ENCODE measurements at regions not wholly inside any gene's neighbourhood (a gene's known extent, or its start where the extent isn't known, plus 50 kb on each side); places are given as distances from the start of the nearest gene placed in this dataset.

DNA sequence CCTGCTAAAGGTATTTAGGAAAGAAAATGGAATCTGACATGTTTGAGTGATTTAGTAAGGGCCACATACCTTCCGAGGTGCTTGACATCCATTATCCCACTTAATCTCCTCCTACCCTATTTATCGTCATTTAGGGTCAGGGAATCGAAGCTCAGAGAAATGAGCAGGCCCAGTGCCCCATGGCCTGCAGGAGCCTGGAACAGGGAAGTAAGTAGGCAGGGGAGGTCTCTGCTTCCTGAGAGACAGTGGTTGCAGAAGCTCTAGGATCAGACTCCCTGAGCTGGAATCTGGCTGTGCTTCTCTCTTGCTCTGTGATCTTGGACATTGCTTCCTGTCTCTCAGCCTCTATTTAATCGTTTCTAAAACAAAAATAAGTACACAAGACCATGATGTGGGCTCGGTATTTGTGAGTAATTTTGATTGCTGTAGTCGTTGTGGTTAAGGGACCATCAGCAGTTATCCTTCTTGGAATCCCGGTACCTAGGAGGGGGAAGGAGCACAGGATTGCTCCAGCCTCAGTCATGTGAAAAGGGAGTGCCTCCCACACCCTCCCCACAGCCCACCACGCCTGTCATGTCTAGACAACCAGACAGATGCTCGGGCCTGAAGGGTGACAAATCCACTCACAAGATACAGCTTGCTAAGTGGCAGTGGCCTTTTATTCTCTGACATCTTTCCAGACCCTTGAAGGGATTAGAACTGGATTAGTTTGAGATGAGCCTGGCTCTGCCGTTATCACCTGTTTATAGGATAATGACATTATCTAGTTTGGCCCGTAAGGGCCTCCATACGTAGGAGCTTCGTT, 169.2 kb upstream of the TSHZ3 start:
- no peak overlapping the region for H3K9ac ChIP-seq (ENCODE audit: low read depth, low read length)

DNA sequence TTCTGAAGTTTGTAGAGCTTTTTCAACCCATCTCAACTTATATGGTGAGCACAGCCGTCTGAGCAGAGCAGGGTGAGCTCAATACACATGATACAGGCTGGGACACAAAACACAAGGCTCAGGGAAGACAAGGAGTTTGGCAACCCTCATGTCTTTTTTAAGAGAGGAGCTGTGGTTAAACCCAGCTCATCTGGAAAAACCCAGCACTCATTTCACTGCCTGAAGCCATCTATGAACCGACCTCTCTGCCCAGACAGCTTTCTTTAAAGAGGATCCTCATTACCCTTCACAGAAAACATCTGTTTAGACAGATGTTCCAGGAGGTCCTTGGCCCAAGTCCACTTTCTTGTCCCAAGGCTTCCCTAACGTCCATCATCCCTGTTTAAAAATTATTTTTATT, 170.0 kb upstream of the TSHZ3 start:
- Histone ChIP-seq H3K36me3 (ENCODE audit: insufficient read depth, low read length) (no peaks in the 10 kb centered on the region), H3K9me3 (ENCODE audit: control insufficient read depth, insufficient read depth, low read length) (no peaks in the 10 kb centered on the region), H3K9ac (ENCODE audit: low read depth, low read length) (no peak overlapping the region), H3K4me1 (ENCODE audit: insufficient read depth, low read length) (peaks cover 9% of the 10 kb centered on the region)

More for the DNA sequence above, 169.2 kb upstream of the TSHZ3 start:
- no peaks in the 10 kb centered on the region for H3K36me3 ChIP-seq (ENCODE audit: insufficient read depth, low read length)
- peaks cover 9% of the 10 kb centered on the region for H3K4me1 ChIP-seq (ENCODE audit: insufficient read depth, low read length)
- H3K9me3 ChIP-seq (ENCODE audit: control insufficient read depth, insufficient read depth, low read length) = no peaks in the 10 kb centered on the region

DNA sequence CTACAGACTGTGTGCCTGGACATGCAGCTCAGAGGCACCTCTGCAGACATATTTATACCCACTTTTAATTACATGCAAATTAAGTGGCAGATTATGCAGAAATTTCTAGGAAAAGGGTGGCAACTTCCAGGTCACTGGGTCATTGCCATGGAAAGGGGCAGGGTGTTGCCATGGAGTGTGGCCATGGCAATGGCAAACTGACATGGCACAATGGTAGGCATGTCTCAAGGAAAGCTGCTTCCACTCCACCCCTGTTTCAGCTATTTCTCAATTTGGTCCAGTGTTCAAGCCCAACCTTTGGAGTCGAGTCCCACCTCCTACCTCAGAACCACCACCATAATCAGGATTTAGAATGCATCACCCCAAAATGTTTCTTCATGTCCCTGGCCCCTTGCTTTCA, 170.7 kb upstream of the TSHZ3 start:
- H3K4me1 ChIP-seq (ENCODE audit: insufficient read depth, low read length) = peaks cover 9% of the 10 kb centered on the region
- no peak overlapping the region for H3K9ac ChIP-seq (ENCODE audit: low read depth, low read length)
- no peaks in the 10 kb centered on the region for H3K36me3 ChIP-seq (ENCODE audit: insufficient read depth, low read length)
- no peaks in the 10 kb centered on the region; the same call in 1 of the 2 replicates for H3K9me3 ChIP-seq (ENCODE audit: control insufficient read depth, insufficient read depth, low read length)

DNA sequence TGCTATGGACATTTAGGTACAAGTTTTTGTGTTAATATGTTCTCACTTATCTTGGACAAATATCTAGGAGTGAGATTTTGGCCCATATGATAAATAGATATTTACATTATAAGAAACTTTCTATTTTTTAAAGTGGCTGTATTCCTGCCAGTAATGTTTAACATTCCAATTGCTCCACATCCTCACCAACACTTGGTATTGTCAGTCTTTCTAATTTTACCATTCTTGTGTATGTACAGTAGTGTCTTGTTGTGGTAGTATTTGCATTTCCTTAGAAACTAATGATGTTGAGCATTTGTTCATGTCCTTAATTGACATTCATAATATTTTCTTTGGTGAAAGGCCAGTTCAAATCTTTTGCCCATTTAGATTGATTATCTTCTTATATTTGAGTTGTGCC, 171.4 kb upstream of the TSHZ3 start:
- no peaks in the 10 kb centered on the region; the same call in 1 of the 2 replicates for H3K9me3 ChIP-seq (ENCODE audit: control insufficient read depth, insufficient read depth, low read length)
- peaks cover 9% of the 10 kb centered on the region for H3K4me1 ChIP-seq (ENCODE audit: insufficient read depth, low read length)
- H3K36me3 ChIP-seq (ENCODE audit: insufficient read depth, low read length) = no peaks in the 10 kb centered on the region
- no peak overlapping the region for H3K9ac ChIP-seq (ENCODE audit: low read depth, low read length)

DNA sequence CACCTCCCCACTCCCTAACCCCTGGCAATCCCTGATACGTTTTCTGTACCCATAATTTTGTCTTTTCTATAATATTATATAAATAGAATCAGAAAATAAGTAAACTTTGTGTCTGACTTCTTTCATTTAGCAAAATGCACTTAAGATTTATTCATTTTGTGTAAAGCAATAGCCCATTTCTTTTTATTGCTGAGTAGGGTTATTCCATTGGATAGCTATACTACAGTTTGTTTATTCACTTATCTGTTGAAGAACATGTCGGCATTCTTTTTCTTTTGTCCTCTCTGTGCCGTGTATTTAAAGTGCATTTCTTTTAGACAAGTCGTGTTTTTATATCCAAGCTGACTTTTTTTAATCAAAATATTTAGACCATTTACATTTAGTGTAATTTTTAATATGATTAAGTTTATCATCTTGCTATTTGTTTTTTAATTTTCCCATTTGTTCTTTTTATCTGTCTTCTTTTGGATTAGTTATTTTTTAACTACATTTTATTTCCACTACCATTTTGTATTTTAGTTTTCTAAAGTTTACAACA, 176.4 kb upstream of the TSHZ3 start:
- Histone ChIP-seq H3K4me1 (ENCODE audit: insufficient read depth, low read length) (no peaks in the 10 kb centered on the region; the same call in 1 of the 2 replicates), H3K36me3 (ENCODE audit: insufficient read depth, low read length) (no peaks in the 10 kb centered on the region), H3K9me3 (ENCODE audit: control insufficient read depth, insufficient read depth, low read length) (no peaks in the 10 kb centered on the region; the same call in 1 of the 2 replicates), H3K9ac (ENCODE audit: low read depth, low read length) (no peak overlapping the region)

DNA sequence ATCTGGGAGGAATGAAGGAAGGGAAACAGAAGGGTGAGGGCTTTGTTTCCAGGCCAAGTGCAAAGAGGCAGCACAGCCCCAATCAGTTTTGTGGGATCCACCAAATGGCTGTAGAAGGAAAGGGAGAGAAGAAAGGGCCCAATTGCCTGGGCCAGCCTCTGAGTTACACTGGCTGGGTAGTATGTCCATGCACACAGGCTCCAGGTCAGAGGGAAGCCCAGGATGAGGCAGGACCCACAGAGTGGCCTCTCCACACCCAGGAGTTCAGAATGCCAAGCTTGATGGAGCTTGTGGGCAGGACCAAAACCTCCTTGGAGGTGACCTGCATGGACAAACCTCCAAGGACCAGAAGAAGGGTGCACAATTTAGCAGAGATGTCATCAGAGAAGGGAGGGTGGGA, 178.2 kb upstream of the TSHZ3 start:
- Histone ChIP-seq H3K9ac (ENCODE audit: low read depth, low read length) (no peak overlapping the region), H3K36me3 (ENCODE audit: insufficient read depth, low read length) (no peaks in the 10 kb centered on the region), H3K9me3 (ENCODE audit: control insufficient read depth, insufficient read depth, low read length) (no peaks in the 10 kb centered on the region; the same call in 1 of the 2 replicates), H3K4me1 (ENCODE audit: insufficient read depth, low read length) (no peaks in the 10 kb centered on the region; the same call in 1 of the 2 replicates)

DNA sequence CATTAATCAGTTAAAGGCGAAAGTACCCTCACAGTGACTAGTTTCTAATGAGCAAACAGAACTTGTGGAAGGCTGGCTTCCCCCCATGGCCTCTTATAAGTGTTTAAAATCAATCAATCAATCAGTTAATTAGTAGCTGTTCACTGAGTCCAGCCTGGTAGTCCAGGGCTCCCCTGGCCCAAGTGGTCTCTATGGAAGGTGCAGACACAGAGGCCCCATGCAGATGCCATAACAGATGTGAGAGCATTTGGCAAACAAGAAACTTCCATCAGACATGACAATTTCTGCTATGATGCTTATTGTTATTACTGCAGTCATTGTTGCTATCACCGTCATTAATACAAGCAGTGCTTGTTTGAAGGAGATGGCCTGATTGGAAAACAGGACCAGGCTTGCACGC, 179.0 kb upstream of the TSHZ3 start:
- Histone ChIP-seq H3K9ac (ENCODE audit: low read depth, low read length) (no peak overlapping the region), H3K9me3 (ENCODE audit: control insufficient read depth, insufficient read depth, low read length) (no peaks in the 10 kb centered on the region; the same call in 1 of the 2 replicates), H3K36me3 (ENCODE audit: insufficient read depth, low read length) (no peaks in the 10 kb centered on the region), H3K4me1 (ENCODE audit: insufficient read depth, low read length) (no peaks in the 10 kb centered on the region; the same call in 1 of the 2 replicates)

DNA sequence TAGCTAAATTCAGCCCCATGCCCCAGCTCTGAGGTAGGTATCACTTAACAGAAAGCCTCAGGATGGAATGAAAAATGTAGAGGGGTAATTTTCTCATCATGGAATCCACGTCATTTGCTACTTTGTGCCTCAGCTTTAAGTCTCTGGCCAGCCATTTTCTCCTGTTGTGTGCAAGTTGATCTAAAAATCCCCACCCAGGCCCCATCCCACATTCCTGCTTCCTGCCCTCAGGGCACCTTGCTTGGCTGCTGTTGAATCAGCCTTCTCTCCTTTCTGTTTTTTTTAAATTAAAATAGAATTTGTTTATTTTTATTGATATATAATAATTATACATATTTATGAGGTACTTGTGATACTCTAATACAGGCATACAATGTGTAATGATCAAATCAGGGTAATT, 179.9 kb upstream of the TSHZ3 start:
- H3K9ac ChIP-seq (ENCODE audit: low read depth, low read length) = no peak overlapping the region
- no peaks in the 10 kb centered on the region; the same call in 1 of the 2 replicates for H3K9me3 ChIP-seq (ENCODE audit: control insufficient read depth, insufficient read depth, low read length)
- H3K36me3 ChIP-seq (ENCODE audit: insufficient read depth, low read length) = no peaks in the 10 kb centered on the region
- no peaks in the 10 kb centered on the region; the same call in 1 of the 2 replicates for H3K4me1 ChIP-seq (ENCODE audit: insufficient read depth, low read length)

DNA sequence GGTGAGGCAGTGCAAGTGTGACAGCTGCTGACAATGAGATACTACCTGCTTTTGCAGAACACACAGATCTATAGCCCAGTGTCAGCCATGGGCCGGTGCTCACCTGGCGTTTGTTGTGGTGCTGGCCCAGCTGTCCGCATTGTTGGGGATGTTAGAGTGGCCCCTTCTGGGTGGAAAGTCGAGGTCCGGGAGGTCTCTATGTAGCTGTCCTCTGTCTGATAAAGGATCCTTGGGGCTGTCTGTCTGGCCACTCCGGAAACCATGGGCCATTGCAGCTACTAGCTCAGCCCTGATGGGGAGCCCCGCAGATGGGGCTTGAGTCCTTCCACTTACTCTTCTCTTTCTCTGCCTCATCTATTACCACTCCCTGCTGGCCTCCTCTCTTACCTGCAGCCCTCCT, 181.5 kb upstream of the TSHZ3 start:
- H3K36me3 ChIP-seq (ENCODE audit: insufficient read depth, low read length) = no peaks in the 10 kb centered on the region
- H3K9ac ChIP-seq (ENCODE audit: low read depth, low read length) = no peak overlapping the region
- H3K4me1 ChIP-seq (ENCODE audit: insufficient read depth, low read length) = no peaks in the 10 kb centered on the region; the same call in 1 of the 2 replicates
- H3K9me3 ChIP-seq (ENCODE audit: control insufficient read depth, insufficient read depth, low read length) = no peaks in the 10 kb centered on the region

DNA sequence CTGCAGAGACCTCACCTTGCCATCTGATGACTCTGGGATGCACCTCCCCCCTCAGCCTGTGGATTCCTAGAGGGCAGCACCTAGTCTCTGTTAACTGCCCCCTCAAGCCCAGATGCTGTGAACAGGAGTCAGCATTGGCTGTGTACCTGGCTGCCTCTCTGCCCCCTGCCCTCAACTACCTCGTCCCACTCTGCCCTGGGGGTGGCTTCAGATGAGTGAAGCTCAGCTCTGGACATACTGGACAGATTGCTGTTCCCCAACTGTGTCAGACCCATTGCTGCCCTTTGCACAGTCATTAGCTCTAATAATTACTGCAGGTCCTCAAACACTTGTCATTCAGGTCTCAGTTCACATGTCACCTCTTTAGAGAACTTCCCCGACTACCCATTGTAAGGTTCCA, 182.1 kb upstream of the TSHZ3 start:
- Histone ChIP-seq H3K9me3 (ENCODE audit: control insufficient read depth, insufficient read depth, low read length) (no peaks in the 10 kb centered on the region), H3K4me1 (ENCODE audit: insufficient read depth, low read length) (no peaks in the 10 kb centered on the region; the same call in 1 of the 2 replicates), H3K9ac (ENCODE audit: low read depth, low read length) (no peak overlapping the region), H3K36me3 (ENCODE audit: insufficient read depth, low read length) (no peaks in the 10 kb centered on the region)

DNA sequence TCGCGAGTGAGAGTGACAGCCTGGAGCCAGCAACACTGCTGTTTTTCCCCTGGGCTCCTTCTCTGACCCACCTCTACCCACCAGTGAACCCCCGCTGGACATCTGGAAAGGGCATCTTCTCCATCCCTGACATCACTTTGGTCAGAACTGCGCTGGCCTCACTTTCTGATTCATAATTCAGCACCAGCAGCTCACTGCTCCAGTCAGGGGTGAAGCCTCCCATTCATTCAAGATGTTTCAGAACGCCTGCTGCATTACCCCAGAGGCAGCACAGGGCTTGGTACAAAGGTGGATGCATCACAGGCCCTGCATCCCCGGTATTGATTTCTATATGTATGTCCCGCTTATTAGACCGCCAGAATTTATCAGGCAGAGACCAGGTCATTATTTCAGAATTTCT, 182.8 kb upstream of the TSHZ3 start:
- H3K9me3 ChIP-seq (ENCODE audit: control insufficient read depth, insufficient read depth, low read length) = no peaks in the 10 kb centered on the region
- no peaks in the 10 kb centered on the region for H3K36me3 ChIP-seq (ENCODE audit: insufficient read depth, low read length)

DNA sequence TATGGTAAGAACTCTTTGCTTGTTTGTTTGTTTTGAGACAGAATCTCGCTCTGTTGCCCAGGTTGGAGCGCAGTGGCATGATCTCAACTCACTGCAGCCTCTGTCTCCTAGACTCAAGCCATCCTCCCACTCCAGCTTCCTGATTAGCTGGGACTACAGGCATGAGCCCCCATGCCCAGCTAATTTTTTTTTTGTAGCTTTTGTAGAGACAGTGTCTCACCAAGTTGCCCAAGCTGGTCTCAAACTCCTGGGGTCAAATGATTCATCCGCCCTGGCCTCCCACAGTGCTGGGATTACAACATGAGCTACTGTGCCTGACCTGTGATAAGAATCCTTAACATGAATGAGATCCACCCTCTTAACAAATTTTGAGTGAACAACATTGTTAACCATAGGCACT, 183.9 kb upstream of the TSHZ3 start:
- Histone ChIP-seq H3K9me3 (ENCODE audit: control insufficient read depth, insufficient read depth, low read length) (no peaks in the 10 kb centered on the region), H3K9ac (ENCODE audit: low read depth, low read length) (no peak overlapping the region), H3K36me3 (ENCODE audit: insufficient read depth, low read length) (no peaks in the 10 kb centered on the region), H3K4me1 (ENCODE audit: insufficient read depth, low read length) (no peaks in the 10 kb centered on the region; the same call in 1 of the 2 replicates)

More for the DNA sequence above, 182.8 kb upstream of the TSHZ3 start:
- no peak overlapping the region for H3K9ac ChIP-seq (ENCODE audit: low read depth, low read length)
- H3K4me1 ChIP-seq (ENCODE audit: insufficient read depth, low read length) = no peaks in the 10 kb centered on the region; the same call in 1 of the 2 replicates

DNA sequence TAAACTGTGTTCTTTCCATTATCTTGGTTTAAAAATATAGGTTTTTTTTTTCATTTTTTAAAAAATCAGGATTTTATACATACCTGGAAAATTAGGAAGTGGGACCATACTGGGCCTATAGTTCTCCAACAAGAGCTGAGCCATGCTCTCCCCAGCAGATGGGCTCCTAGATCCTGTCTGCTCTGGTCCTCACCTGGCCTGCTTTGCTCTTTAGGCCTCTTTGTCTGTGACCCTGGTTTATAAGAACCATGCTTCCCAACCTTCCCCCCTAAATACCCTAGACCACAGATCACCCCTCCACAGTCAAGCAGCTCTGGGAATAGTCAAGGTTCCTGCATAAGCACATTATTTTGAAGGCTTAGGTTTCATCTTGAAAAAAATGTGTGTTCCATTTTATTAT, 185.0 kb upstream of the TSHZ3 start:
- Histone ChIP-seq H3K9me3 (ENCODE audit: control insufficient read depth, insufficient read depth, low read length) (no peaks in the 10 kb centered on the region), H3K36me3 (ENCODE audit: insufficient read depth, low read length) (no peaks in the 10 kb centered on the region), H3K9ac (ENCODE audit: low read depth, low read length) (no peak overlapping the region), H3K4me1 (ENCODE audit: insufficient read depth, low read length) (no peaks in the 10 kb centered on the region; the same call in 1 of the 2 replicates)

DNA sequence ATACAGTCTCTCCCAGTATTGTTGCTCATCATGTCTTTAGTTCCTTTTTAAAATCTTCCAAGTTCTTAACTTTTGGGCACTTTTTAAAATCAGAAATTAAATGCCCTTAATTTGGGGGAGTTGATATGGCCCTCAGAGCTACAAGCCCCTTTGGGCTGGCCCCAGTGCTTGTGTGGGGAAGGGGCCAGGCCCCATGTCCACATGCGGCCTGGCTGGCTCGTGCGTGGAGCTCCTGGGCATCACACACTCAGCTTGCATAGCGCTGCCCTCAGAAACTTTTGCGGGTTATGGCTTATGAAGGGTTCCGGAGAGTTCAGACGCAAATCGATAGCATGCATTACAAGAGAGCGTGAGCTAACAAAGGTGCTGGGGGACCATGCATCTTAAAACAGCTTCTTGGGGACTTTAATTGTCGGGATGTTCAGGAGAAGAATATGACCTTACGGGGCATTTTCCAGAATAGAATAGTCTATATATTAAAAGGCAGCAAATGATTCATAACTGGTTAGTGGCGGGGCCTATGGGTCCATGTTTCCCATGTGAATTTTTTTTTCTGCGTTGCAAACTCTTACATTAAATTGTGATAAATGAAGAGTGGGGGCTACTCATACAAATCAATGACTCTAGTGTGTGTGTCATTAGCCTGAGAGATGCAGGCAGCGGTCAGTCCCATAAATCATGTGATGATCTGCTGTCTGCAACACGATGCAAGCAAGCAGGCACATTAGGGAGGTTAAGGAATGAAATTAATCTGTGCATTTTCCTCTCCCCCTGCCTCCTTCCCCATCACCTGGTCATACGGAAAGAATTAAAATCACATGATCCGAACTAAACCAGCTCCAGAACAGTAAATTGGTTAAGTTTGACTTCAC, 185.8 kb upstream of the TSHZ3 start:
- H3K9me3 ChIP-seq (ENCODE audit: control insufficient read depth, insufficient read depth, low read length) = no peaks in the 10 kb centered on the region

More for the DNA sequence above, 185.8 kb upstream of the TSHZ3 start:
- Histone ChIP-seq H3K36me3 (ENCODE audit: insufficient read depth, low read length) (no peaks in the 10 kb centered on the region), H3K9ac (ENCODE audit: low read depth, low read length) (no peak overlapping the region), H3K4me1 (ENCODE audit: insufficient read depth, low read length) (no peaks in the 10 kb centered on the region; the same call in 1 of the 2 replicates)

Data from ES-I3 (cell line).